AG10803 (cell line): ENCODE measurements at regions not wholly inside any gene's neighbourhood (a gene's known extent, or its start where the extent isn't known, plus 50 kb on each side); places are given as distances from the start of the nearest gene placed in this dataset.

Source experiments
- DNase-seq: peaks from one replicate; pipeline ENCODE4 v3.0.0; 2010; ENCODE audit warnings: low read depth
- H3K4me3 ChIP-seq: 2 replicates; pipeline ENCODE4 v1.5.1; 2011; ENCODE audit warnings: mild to moderate bottlenecking, low read length, control low read depth
- CTCF ChIP-seq: conservative IDR thresholded peaks from 2 replicates; pipeline ENCODE4 v1.5.1; 2011; ENCODE audit warnings: mild to moderate bottlenecking, low read length, control low read depth, inconsistent platforms

GRCh38 chr2:163255086-163255485, 416.5 kb upstream of the KCNH7 start:
- H3K4me3 ChIP-seq, result no peak overlapping the region
- no peak for DNase-seq
- no peak for TF ChIP-seq CTCF

GRCh38 chr2:163253621-163254285, 415.2 kb upstream of the KCNH7 start:
- no peak for TF ChIP-seq CTCF
- H3K4me3 ChIP-seq, result no peak overlapping the region
- DNase-seq, result no peak

- no peak for DNase-seq
- no peak for TF ChIP-seq CTCF
- H3K4me3 ChIP-seq, result no peak overlapping the region
These were observed 413.6 kb upstream of the KCNH7 start for GRCh38 chr2:163252199-163252598.

- TF ChIP-seq CTCF, result no peak
- no peak overlapping the region for H3K4me3 ChIP-seq
- DNase-seq, result no peak
These were observed 410.0 kb upstream of the KCNH7 start for GRCh38 chr2:163248376-163249253.

- H3K4me3 ChIP-seq, result no peak overlapping the region
- no peak for TF ChIP-seq CTCF
- DNase-seq, result no peak
These were observed 409.3 kb upstream of the KCNH7 start for GRCh38 chr2:163247847-163248220.

GRCh38 chr2:163247156-163247846, 408.7 kb upstream of the KCNH7 start:
- DNase-seq, result no peak
- TF ChIP-seq CTCF, result no peak

More at GRCh38 chr2:163247156-163247846, 408.7 kb upstream of the KCNH7 start:
- H3K4me3 ChIP-seq, result no peak overlapping the region
